GM19468 (cell line): ENCODE measurements at regions not wholly inside any gene's neighbourhood (a gene's known extent, or its start where the extent isn't known, plus 50 kb on each side); places are given as distances from the start of the nearest gene placed in this dataset.
"Not testable (repeated sequence)": the region's sequence is repeated elsewhere in the genome, so short reads cannot be mapped to it uniquely, and the experiment has no call there.

ENCODE experiments used
- ATAC-seq: cut with Tn5 transposase; IDR thresholded peaks from one replicate; pipeline ENCODE4 v1.9.1; 2021; ENCODE audit warnings: mild to moderate bottlenecking, moderate library complexity, moderate number of reproducible peaks; ENCODE audit not compliant: unreplicated experiment; ENCODE audit errors: extremely low read depth

GRCh38 chr4:17252131-17252530, 259.8 kb downstream of the QDPR start:
- ATAC-seq, result no peak

DNA sequence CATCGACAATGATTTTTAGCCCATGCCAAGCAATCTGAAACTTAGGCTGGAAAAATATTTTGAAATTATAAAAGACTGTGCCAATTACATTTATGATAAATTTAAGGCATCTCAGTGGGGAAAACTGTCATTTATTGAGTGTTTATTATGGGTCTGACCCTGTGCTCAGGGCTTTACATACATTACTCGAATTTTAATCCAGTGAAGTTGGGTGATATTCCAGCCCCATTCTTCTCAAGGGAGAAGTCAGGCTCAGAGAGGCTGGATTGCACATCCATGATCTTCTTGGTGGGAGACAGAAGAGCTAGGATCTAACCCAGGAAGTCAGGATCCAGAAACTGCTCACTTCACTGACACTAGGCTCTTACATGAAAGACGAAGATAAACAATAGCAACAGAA, 260.8 kb downstream of the QDPR start:
- ATAC-seq, result no peak

DNA sequence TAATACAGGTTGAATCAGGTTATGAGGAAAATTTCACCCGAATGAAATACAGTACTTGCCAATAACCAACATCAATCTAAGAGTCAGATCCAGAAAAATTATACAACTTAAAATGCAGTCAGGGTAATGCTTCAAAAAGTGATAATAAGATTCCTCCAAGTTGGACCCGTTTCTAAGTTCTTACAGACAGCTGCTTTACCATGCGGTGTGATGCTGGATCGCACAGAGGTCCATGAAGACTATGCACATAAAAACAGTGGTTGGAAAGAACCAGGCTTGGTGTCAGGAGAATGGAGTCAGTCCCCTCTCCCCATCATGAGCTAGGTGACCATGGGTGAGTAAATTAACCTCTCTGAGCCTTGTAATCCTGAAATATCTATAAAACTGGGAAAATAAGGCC, 261.3 kb downstream of the QDPR start:
- ATAC-seq, result no peak

- ATAC-seq, result no peak
Observed at GRCh38 chr4:17246656-17247055, 265.2 kb downstream of the QDPR start.

GRCh38 chr4:17241835-17242234, 270.1 kb downstream of the QDPR start:
- no peak for ATAC-seq

GRCh38 chr4:17238633-17239032, 273.3 kb downstream of the QDPR start:
- no peak for ATAC-seq

DNA sequence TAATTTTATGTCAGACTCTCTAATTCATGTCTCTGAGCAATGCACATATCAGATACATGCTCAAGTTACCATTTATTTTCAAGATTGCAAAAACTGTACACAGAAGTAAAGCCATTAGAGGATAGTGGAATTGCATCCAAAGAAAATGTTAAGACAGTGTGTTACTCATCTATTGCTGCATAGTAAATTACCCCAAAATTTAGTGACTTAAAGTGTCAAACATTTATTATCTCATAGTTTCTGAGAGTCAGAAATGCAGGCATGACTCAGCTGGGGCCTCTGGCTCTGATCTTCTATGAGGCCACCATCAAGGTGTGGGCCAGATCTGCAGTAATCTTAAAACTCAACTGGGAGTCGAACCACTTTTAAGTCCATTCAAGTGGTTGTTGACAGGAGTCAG, 275.2 kb downstream of the QDPR start:
- no peak for ATAC-seq

GRCh38 chr4:17234678-17235077, 277.2 kb downstream of the QDPR start:
- ATAC-seq, result no peak

GRCh38 chr4:17232566-17233253, 279.2 kb downstream of the QDPR start:
- no peak for ATAC-seq

GRCh38 chr4:17231880-17232475, 279.9 kb downstream of the QDPR start:
- not testable (repeated sequence) for ATAC-seq

DNA sequence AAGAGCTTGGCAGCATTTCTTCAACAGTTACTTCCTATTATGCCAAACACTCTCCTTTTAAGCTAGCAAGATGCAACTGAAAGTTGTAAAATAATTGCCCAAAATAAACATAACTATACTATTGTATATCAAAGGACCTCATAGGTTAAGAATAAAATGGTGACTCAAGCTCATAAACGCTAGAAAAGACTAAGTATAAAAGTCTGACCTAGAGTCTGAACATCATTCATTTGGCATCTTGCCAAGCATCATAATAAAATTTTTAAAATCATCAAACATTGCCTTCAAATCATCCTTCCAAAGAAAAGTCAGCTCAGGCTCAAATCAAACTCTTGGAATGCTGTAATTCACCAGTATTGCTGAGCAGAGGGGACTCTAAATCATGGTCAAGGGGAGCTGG, 281.2 kb downstream of the QDPR start:
- no peak for ATAC-seq

DNA sequence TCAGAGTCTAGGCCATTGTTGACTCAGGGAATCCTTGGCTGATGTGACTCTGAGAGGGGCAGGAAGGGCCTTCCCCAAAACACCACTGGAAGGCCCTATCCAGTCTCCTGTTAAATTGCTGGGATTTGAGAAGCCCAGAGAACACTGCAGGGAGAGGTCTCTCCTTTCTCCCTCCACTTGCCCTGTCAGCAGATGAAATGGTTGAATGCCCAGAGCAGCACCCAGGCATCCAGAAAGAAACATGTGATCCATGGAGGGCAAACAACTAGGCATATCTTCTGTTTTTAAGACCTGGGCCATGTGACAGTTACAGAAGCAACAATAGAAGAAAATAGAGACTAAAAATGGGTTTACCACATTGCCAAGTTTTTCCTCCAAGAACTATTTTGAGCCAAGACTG, 291.1 kb downstream of the QDPR start:
- ATAC-seq, result no peak

- ATAC-seq, result no peak
Observed at GRCh38 chr4:17218786-17219185, 293.1 kb downstream of the QDPR start.

DNA sequence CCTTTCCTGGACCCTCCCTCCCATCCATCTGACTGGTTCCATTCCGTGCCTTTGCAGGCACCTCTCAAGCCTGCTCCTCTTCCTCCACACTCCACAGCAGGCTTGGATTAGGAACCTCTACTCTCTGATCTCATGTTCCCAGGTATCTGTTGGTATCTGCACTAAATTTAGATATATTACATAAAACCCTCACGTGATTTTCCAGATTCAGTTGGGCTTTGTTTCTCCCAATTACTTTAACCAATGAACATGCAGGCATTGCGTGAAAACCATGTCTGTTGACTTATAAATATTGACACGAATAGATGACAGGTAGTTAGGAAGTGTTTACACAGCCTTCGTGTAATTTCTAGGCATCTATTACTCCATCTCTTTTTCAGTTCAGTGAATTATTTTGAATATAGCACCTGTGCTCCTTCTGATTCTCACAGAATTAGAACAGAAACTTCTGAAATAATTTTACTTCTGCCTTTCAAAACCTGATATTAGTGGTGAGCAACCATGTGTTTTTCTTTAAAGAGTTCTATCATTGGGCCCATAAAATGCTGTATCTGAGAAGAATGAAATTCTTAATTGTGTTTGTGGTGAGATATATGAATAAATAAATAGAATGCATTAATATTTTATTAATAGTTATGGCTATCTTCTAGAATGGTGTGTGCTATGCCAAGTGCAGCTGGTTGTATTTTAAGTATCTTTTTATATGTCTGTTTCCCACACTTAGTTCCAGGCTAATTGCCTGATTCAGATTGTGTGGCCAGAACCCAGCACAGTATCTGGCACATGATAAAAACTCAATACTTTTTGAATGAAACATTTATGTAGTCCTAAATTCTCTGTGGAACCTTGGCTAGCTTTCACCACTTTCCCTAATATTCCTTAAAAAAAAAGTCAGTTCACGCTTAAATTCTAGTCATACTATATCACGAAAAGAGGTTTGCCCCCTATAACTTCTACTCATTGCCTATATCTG, 304.8 kb downstream of the QDPR start:
- ATAC-seq, result no peak

DNA sequence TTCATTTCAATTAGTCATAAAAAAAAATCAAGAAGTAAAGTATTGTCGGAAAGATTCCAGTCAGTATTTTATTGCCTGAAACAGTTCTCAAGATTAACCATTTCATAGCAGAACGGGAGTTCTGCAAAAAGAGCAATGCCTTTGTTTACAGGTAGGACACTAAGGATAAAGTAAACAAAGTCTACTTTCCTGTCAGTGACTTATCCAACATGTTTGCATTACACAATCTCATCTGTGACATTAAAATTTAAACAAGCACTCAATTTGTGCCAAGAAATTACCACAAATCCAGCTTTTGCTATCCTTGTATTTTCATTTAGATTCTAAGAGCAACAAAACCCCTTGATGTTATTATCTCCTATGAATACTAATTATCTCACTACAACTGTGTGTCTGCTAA, 306.5 kb upstream of the LDB2 start:
- no peak for ATAC-seq

DNA sequence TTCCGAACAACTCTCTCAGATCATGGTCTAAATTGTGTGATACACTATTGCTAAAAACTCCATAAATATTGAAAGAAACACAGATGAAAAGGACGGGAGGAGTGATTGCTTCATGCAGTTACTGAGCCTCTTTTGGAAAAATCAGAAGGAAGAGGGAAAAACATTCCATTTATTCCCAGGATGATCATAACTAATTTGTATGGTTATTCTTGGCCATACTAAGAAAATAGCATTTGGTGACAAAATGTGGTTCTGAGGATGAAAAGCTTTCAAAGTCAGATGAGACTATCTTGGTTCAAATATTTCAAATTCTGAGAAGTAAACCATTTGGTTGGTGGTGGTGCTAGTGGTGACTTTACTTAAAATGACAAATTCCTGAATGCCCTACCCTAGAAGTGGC, 305.4 kb upstream of the LDB2 start:
- ATAC-seq, result no peak

- ATAC-seq, result no peak
Observed at GRCh38 chr4:17197070-17197469, 298.6 kb upstream of the LDB2 start.

- no peak for ATAC-seq
Observed at GRCh38 chr4:17195461-17196275, 297.2 kb upstream of the LDB2 start.

DNA sequence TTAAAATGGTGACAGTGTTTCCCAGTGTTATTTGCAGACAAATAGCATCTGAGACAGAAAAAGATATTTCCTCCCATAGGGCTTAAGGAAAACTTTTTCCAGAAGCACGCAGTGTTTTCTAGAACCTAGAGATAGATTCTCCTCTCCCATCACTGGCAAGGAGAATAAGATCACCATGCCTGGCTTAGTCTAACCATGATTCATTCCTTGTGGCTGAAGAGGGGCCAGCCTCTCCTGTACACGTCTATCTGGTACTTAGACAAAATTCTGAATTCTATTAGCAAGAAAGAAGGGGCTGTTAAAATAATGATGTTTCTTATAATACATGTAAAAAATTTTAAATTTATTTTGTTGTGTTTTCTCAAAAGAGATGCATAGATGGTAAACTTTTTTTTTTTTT, 296.1 kb upstream of the LDB2 start:
- ATAC-seq, result no peak

GRCh38 chr4:17189759-17190158, 291.3 kb upstream of the LDB2 start:
- no peak for ATAC-seq
